HG02571 (cell line): ENCODE measurements at regions not wholly inside any gene's neighbourhood (a gene's known extent, or its start where the extent isn't known, plus 50 kb on each side); places are given as distances from the start of the nearest gene placed in this dataset.

Experiments used
- ATAC-seq: cut with Tn5 transposase; IDR thresholded peaks from one replicate; pipeline ENCODE4 v1.9.1; 2021; ENCODE audit warnings: mild to moderate bottlenecking, moderate library complexity; ENCODE audit not compliant: unreplicated experiment

GRCh38 chr1:30262158-30262557 is 461.2 kb downstream of the MATN1 start:
- no peak for ATAC-seq

- ATAC-seq: no peak
Observed at GRCh38 chr1:30260318-30260717, 463.1 kb downstream of the MATN1 start.

GRCh38 chr1:30259631-30260030 is 463.8 kb downstream of the MATN1 start:
- no peak for ATAC-seq

GRCh38 chr1:30258876-30259275 is 464.5 kb downstream of the MATN1 start:
- no peak for ATAC-seq

- no peak for ATAC-seq
Observed at GRCh38 chr1:30258471-30258870, 464.9 kb downstream of the MATN1 start.

- ATAC-seq: no peak
Observed at GRCh38 chr1:30257742-30258380, 465.5 kb downstream of the MATN1 start.

- no peak for ATAC-seq
Observed at GRCh38 chr1:30257322-30257721, 466.1 kb downstream of the MATN1 start.

GRCh38 chr1:30256911-30257310 is 466.5 kb downstream of the MATN1 start:
- ATAC-seq: no peak

- no peak for ATAC-seq
Observed at GRCh38 chr1:30255111-30255724, 468.2 kb downstream of the MATN1 start.

- no peak for ATAC-seq
Observed at GRCh38 chr1:30253807-30254440, 469.5 kb downstream of the MATN1 start.

GRCh38 chr1:30253361-30253760 is 470.0 kb downstream of the MATN1 start:
- ATAC-seq: no peak

- no peak for ATAC-seq
Observed at GRCh38 chr1:30250984-30251850, 472.2 kb downstream of the MATN1 start.

- no peak for ATAC-seq
Observed at GRCh38 chr1:30250338-30250983, 472.9 kb downstream of the MATN1 start.

GRCh38 chr1:30249446-30250337 is 473.7 kb downstream of the MATN1 start:
- no peak for ATAC-seq

GRCh38 chr1:30248774-30249173 is 474.6 kb downstream of the MATN1 start:
- ATAC-seq: no peak

GRCh38 chr1:30248373-30248772 is 475.0 kb downstream of the MATN1 start:
- no peak for ATAC-seq

- no peak for ATAC-seq
Observed at GRCh38 chr1:30244801-30245200, 478.6 kb downstream of the MATN1 start.

GRCh38 chr1:30242722-30243457 is 480.5 kb downstream of the MATN1 start:
- ATAC-seq: no peak

- ATAC-seq: no peak
Observed at GRCh38 chr1:30242168-30242567, 481.2 kb downstream of the MATN1 start.
